ENCODE measurements at regions not wholly inside any gene's neighbourhood (a gene's known extent, or its start where the extent isn't known, plus 50 kb on each side); places are given as distances from the start of the nearest gene placed in this dataset.
"Not testable (repeated sequence)": the region's sequence is repeated elsewhere in the genome, so short reads cannot be mapped to it uniquely, and the experiment has no call there.

DNA sequence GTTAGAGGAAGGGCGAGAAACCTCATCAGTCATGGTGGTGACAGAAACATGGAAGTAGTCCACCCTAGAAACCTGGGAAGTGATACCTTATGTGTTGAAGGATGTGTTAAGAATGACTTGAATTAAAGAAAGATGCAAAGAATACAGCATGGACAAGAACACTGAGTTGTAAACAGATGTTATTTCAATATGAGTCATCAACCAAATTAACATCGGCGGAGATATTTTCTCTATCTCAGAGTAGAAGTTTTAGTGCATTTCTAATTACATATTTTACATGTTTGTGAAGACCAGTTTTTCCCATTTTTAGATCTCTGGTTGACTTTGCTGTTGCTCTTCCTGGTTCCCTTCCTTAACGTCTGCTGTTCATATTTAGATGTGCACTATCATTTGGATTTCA lies 268.8 kb upstream of the TBL1XR1 start:
- CTCF ChIA-PET = no interaction called here
- POLR2A ChIA-PET (ENCODE audit: low non-redundant PET) = no interaction called here
- H3K27ac ChIP-seq (ENCODE audit: low read depth, low read length, poor library complexity, severe bottlenecking) = no peak overlapping the region

DNA sequence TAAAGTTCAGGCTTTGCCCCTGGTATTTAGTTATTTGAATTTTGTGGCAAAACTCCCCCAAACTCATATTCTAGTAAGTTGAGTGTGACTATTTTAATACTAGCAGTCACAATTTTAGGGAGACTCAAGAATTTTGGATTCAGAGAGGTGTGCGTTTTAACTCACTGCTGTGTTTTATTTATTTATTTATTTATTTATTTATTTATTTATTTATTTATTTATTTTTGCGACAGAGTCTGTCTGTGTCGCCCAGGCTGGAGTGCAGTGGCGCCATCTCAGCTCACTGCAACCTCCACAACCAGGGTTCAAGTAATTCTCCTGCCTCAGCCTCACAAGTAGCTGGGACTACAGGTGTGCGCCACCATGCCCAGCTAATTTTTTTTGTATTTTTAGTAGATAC lies 269.3 kb upstream of the TBL1XR1 start:
- H3K9me3 ChIP-seq (ENCODE audit: low read depth, low read length, poor library complexity, severe bottlenecking); H3K4me3 ChIP-seq (ENCODE audit: low read depth, low read length, poor library complexity, severe bottlenecking); CTCF ChIA-PET; DNase-seq (ENCODE audit: low spot score); H3K4me1 ChIP-seq (ENCODE audit: insufficient read depth, low read length, poor library complexity, severe bottlenecking); intact Hi-C loops (cut with micrococcal nuclease; ENCODE audit: unreplicated experiment); H3K27me3 ChIP-seq (replicated peaks; ENCODE audit: insufficient read depth, low read depth, low read length, poor library complexity); BruUV-seq (replicated peaks); H3K27ac ChIP-seq (ENCODE audit: low read depth, low read length, poor library complexity, severe bottlenecking); H3K36me3 ChIP-seq (ENCODE audit: insufficient read depth, low read length, poor library complexity, severe bottlenecking); POLR2A ChIA-PET (ENCODE audit: low non-redundant PET): not testable (repeated sequence)

More for the DNA sequence above, 268.8 kb upstream of the TBL1XR1 start:
- BruUV-seq (replicated peaks) = no TSS peak
- DNase-seq (ENCODE audit: low spot score) = no peak
- H3K27me3 ChIP-seq (replicated peaks; ENCODE audit: insufficient read depth, low read depth, low read length, poor library complexity) = no peaks in the 10 kb centered on the region
- peaks cover 6% of the 10 kb centered on the region for H3K4me1 ChIP-seq (ENCODE audit: insufficient read depth, low read length, poor library complexity, severe bottlenecking)
- no peaks in the 10 kb centered on the region for H3K36me3 ChIP-seq (ENCODE audit: insufficient read depth, low read length, poor library complexity, severe bottlenecking)
- intact Hi-C loops (cut with micrococcal nuclease; ENCODE audit: unreplicated experiment) = no loop called here
- no peaks in the 10 kb centered on the region for H3K9me3 ChIP-seq (ENCODE audit: low read depth, low read length, poor library complexity, severe bottlenecking)
- H3K4me3 ChIP-seq (ENCODE audit: low read depth, low read length, poor library complexity, severe bottlenecking) = no peak overlapping the region
- TF ChIP-seq EZH2 (IDR thresholded peaks at IDR 0.05; ENCODE audit: borderline replicate concordance, low read depth, low read length, poor library complexity, severe bottlenecking) = no peak
- TF ChIP-seq, protein P1, sequence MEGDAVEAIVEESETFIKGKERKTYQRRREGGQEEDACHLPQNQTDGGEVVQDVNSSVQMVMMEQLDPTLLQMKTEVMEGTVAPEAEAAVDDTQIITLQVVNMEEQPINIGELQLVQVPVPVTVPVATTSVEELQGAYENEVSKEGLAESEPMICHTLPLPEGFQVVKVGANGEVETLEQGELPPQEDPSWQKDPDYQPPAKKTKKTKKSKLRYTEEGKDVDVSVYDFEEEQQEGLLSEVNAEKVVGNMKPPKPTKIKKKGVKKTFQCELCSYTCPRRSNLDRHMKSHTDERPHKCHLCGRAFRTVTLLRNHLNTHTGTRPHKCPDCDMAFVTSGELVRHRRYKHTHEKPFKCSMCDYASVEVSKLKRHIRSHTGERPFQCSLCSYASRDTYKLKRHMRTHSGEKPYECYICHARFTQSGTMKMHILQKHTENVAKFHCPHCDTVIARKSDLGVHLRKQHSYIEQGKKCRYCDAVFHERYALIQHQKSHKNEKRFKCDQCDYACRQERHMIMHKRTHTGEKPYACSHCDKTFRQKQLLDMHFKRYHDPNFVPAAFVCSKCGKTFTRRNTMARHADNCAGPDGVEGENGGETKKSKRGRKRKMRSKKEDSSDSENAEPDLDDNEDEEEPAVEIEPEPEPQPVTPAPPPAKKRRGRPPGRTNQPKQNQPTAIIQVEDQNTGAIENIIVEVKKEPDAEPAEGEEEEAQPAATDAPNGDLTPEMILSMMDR (conservative IDR thresholded peaks at IDR 0.05; ENCODE audit: low read depth, low read length) = no peak

DNA sequence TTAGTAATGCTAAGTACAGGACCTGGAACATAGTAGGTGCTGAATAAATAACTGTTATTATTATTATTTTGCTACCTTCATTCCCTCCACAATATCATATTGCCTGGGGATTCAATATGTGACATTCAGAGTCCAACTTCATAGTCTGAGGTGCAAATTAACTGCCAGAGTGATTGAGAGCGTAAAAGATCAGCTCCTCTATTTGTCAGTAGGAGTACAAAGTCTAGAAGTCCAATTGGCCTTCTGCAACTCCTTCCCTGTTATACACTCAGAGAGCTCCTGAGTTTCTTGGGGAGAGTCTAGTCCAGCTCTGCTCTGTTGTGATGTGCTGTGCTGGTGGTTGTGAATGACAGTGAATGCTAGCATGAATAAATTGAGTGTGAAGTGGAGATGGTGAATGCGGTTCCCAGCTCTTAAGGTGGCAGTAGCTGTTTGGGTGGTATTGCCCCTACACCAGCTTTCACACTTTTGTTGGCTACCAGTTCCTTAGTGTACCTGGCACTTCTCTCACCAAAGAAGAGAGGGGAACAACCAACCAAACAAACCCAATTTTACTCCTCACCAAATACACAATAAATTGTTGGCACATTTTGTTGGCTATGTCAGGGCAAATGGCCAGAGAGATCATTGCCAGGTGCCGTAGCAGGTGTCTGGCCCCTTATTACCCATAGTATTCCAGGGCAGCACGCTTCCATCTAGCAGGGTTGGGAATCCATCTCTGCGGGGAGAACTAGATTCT lies 270.1 kb upstream of the TBL1XR1 start:
- Histone ChIP-seq H3K9me3 (ENCODE audit: low read depth, low read length, poor library complexity, severe bottlenecking) (no peaks in the 10 kb centered on the region), H3K4me3 (ENCODE audit: low read depth, low read length, poor library complexity, severe bottlenecking) (no peak overlapping the region), H3K36me3 (ENCODE audit: insufficient read depth, low read length, poor library complexity, severe bottlenecking) (no peaks in the 10 kb centered on the region), H3K27me3 (replicated peaks; ENCODE audit: insufficient read depth, low read depth, low read length, poor library complexity) (no peaks in the 10 kb centered on the region), H3K4me1 (ENCODE audit: insufficient read depth, low read length, poor library complexity, severe bottlenecking) (peaks cover 3% of the 10 kb centered on the region), H3K27ac (ENCODE audit: low read depth, low read length, poor library complexity, severe bottlenecking) (no peak overlapping the region)
- intact Hi-C loops (cut with micrococcal nuclease; ENCODE audit: unreplicated experiment) = no loop called here
- POLR2A ChIA-PET (ENCODE audit: low non-redundant PET) = no interaction called here
- TF ChIP-seq, protein P1 (conservative IDR thresholded peaks at IDR 0.05; ENCODE audit: low read depth, low read length) = no peak
- TF ChIP-seq EZH2 (IDR thresholded peaks at IDR 0.05; ENCODE audit: borderline replicate concordance, low read depth, low read length, poor library complexity, severe bottlenecking) = no peak
- CTCF ChIA-PET = no interaction called here
- DNase-seq (ENCODE audit: low spot score) = no peak
- no TSS peak for BruUV-seq (replicated peaks)

DNA sequence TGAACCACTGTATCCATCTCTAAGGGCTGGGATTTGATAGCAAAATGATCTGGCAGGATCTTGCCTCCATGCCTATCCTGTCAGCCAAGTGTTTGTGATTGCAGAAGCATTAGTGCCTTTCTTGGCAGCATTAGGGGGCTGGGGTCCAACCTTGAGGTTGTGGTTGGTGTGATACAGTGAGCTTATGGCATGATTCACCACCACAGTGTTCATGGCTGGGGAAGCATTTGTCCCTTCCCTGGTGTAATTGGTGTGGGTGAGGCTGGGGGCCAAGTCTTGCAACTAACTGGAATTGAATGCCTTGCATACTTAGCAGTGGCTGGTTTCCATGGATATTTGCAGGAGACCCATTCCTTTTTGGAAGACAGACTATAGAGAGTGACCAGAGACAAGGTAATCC lies 271.0 kb upstream of the TBL1XR1 start:
- H3K36me3 ChIP-seq (ENCODE audit: insufficient read depth, low read length, poor library complexity, severe bottlenecking) = no peaks in the 10 kb centered on the region
- ChIA-PET CTCF (no interaction called here), POLR2A (ENCODE audit: low non-redundant PET) (no interaction called here)
- DNase-seq (ENCODE audit: low spot score) = no peak
- no TSS peak for BruUV-seq (replicated peaks)
- no peak overlapping the region for H3K27ac ChIP-seq (ENCODE audit: low read depth, low read length, poor library complexity, severe bottlenecking)
- no peak overlapping the region for H3K4me3 ChIP-seq (ENCODE audit: low read depth, low read length, poor library complexity, severe bottlenecking)
- TF ChIP-seq, protein P1 (conservative IDR thresholded peaks at IDR 0.05; ENCODE audit: low read depth, low read length) = no peak
- TF ChIP-seq EZH2 (IDR thresholded peaks at IDR 0.05; ENCODE audit: borderline replicate concordance, low read depth, low read length, poor library complexity, severe bottlenecking) = no peak
- intact Hi-C loops (cut with micrococcal nuclease; ENCODE audit: unreplicated experiment) = no loop called here
- H3K4me1 ChIP-seq (ENCODE audit: insufficient read depth, low read length, poor library complexity, severe bottlenecking) = peaks cover 3% of the 10 kb centered on the region
- no peaks in the 10 kb centered on the region for H3K27me3 ChIP-seq (replicated peaks; ENCODE audit: insufficient read depth, low read depth, low read length, poor library complexity)
- no peaks in the 10 kb centered on the region for H3K9me3 ChIP-seq (ENCODE audit: low read depth, low read length, poor library complexity, severe bottlenecking)

All from A673 (cell line).